Spleen (tissue), 7 donors: ENCODE measurements at regions not wholly inside any gene's neighbourhood (a gene's known extent, or its start where the extent isn't known, plus 50 kb on each side); places are given as distances from the start of the nearest gene placed in this dataset.

ENCODE experiments used
- CTCF ChIP-seq, 11 experiments: fragments of 200-600 bp in 7 of 11; fragments of 450-650 bp in 4 of 11; sonication (generic) in 4 of 11; IDR thresholded peaks in 8 of 11; conservative IDR thresholded peaks in 3 of 11; 1 replicate in 7 of 11; 2 replicates in 4 of 11; pipeline versions ENCODE4 v1.4.0 to v1.8.0; 2016 to 2021; ENCODE audit warnings: antibody characterized with exemption in 11 of 11, inconsistent platforms in 4 of 11, mild to moderate bottlenecking in 1 of 11
- POLR2A ChIP-seq, 3 donors: fragments of 450-650 bp; IDR thresholded peaks; one replicate each; pipeline ENCODE4 v1.5.1; 2017; ENCODE audit warnings: antibody characterized with exemption in 3 of 3, mild to moderate bottlenecking in 1 of 3
- POLR2AphosphoS5 ChIP-seq, 3 donors: sonication (generic); formaldehyde crosslinking; IDR thresholded peaks; one replicate each; pipeline ENCODE4 v1.5.1; 2017; ENCODE audit warnings: antibody characterized with exemption in 3 of 3
- donor health status: DM: no; HTN: no; CAD: no; lungs with moderate emphysema.
- donor health status: DM: no; HTN: no; CAD: no.
- donor health status: DM: no; HTN: no; CAD: no.

GRCh38 chr3:30462721-30463470, 143.5 kb upstream of the TGFBR2 start:
- TF ChIP-seq CTCF (IDR thresholded peaks at IDR 0.05 in 8 of 11, conservative IDR thresholded peaks at IDR 0.05 in 3 of 11) (no peak), POLR2A (IDR thresholded peaks at IDR 0.05) (no peak), POLR2AphosphoS5 (IDR thresholded peaks at IDR 0.05) (no peak)
